CD14-positive monocyte (primary cell): ENCODE measurements at regions not wholly inside any gene's neighbourhood (a gene's known extent, or its start where the extent isn't known, plus 50 kb on each side); places are given as distances from the start of the nearest gene placed in this dataset.

Experiments used
- DNase-seq, 3 donors: peaks; one replicate each; pipeline ENCODE4 v3.0.0-alpha.2; 2011 to 2022
- H2AFZ ChIP-seq: 2 replicates; pipeline ENCODE4 v1.6.0; 2012; ENCODE audit warnings: mild to moderate bottlenecking, low read depth, low read length, inconsistent platforms; ENCODE audit not compliant: insufficient read depth, poor library complexity, severe bottlenecking
- H3K27ac ChIP-seq, 2 donors: 1 replicate in 1 of 2; 2 replicates in 1 of 2; pipeline ENCODE4 v1.5.1; 2012 to 2013; ENCODE audit warnings: low read length in 2 of 2, control low read depth in 1 of 2, inconsistent platforms in 1 of 2, low read depth in 1 of 2, mild to moderate bottlenecking in 1 of 2
- H3K27me3 ChIP-seq, 2 donors: one replicate each; pipeline versions ENCODE4 v1.6.0 to v1.6.1; 2011 to 2013; ENCODE audit warnings: low read length in 2 of 2; ENCODE audit not compliant: control insufficient read depth in 2 of 2, insufficient read depth in 2 of 2
- H3K36me3 ChIP-seq, 2 donors: replicated peaks in 1 of 2; 1 replicate in 1 of 2; 2 replicates in 1 of 2; pipeline versions ENCODE4 v1.5.1 to v1.6.1; 2012 to 2013; ENCODE audit warnings: low read length in 2 of 2, control low read depth in 1 of 2, inconsistent platforms in 1 of 2, mild to moderate bottlenecking in 1 of 2; ENCODE audit not compliant: insufficient read depth in 2 of 2, control insufficient read depth in 1 of 2
- H3K4me1 ChIP-seq, 2 donors: 1 replicate in 1 of 2; 2 replicates in 1 of 2; pipeline versions ENCODE4 v1.5.1 to v1.6.1; 2012 to 2013; ENCODE audit warnings: low read length in 2 of 2, control low read depth in 1 of 2, inconsistent platforms in 1 of 2, mild to moderate bottlenecking in 1 of 2, moderate library complexity in 1 of 2; ENCODE audit not compliant: insufficient read depth in 2 of 2, control insufficient read depth in 1 of 2
- H3K4me2 ChIP-seq: replicated peaks from 2 replicates; pipeline ENCODE3; 2012; ENCODE audit warnings: low read length, moderate library complexity, mild to moderate bottlenecking; ENCODE audit not compliant: poor library complexity, severe bottlenecking; ENCODE audit errors: extremely low read depth
- H3K4me3 ChIP-seq, 3 experiments: fragments of 200-600 bp in 1 of 3; sonication (generic) in 1 of 3; replicated peaks in 1 of 3; 1 replicate in 2 of 3; 2 replicates in 1 of 3; pipeline ENCODE4 v1.5.1; 2011 to 2013; ENCODE audit warnings: low read length in 3 of 3, mild to moderate bottlenecking in 3 of 3, control low read depth in 2 of 3, low read depth in 2 of 3, inconsistent platforms in 1 of 3, moderate library complexity in 1 of 3
- H3K79me2 ChIP-seq: 2 replicates; pipeline ENCODE4 v1.6.0; 2012; ENCODE audit warnings: mild to moderate bottlenecking, control low read depth, inconsistent platforms, low read length, moderate library complexity; ENCODE audit not compliant: insufficient read depth
- H3K9ac ChIP-seq: 2 replicates; pipeline ENCODE4 v1.6.0; 2017; ENCODE audit warnings: low read length, mild to moderate bottlenecking; ENCODE audit not compliant: insufficient read depth, poor library complexity, severe bottlenecking
- H3K9me3 ChIP-seq, 2 donors: replicated peaks in 1 of 2; 1 replicate in 1 of 2; 2 replicates in 1 of 2; pipeline versions ENCODE4 v1.5.1 to v1.6.1; 2012 to 2013; ENCODE audit warnings: low read length in 2 of 2, control low read depth in 1 of 2; ENCODE audit not compliant: control insufficient read depth in 1 of 2, insufficient read depth in 1 of 2
- H4K20me1 ChIP-seq: 2 replicates; pipeline ENCODE4 v1.6.0; 2012; ENCODE audit warnings: mild to moderate bottlenecking, low read length, control low read depth, moderate library complexity; ENCODE audit not compliant: insufficient read depth
- H3K27ac Mint-ChIP-seq, 7 donors: one replicate each; pipeline ENCODE4 v1.8.0; 2020; ENCODE audit warnings: mild to moderate bottlenecking in 7 of 7, mixed read lengths in 7 of 7, moderate library complexity in 6 of 7, inconsistent platforms in 2 of 7
- H3K27me3 Mint-ChIP-seq, 3 donors: one replicate each; pipeline ENCODE4 v1.8.0; 2021 to 2022; ENCODE audit warnings: low read depth in 3 of 3, mild to moderate bottlenecking in 3 of 3, mixed read lengths in 3 of 3, moderate library complexity in 3 of 3, inconsistent platforms in 1 of 3
- H3K36me3 Mint-ChIP-seq, 2 donors: one replicate each; pipeline ENCODE4 v1.8.0; 2020; ENCODE audit warnings: mixed read lengths in 2 of 2, inconsistent platforms in 1 of 2, mild to moderate bottlenecking in 1 of 2
- H3K4me1 Mint-ChIP-seq: one replicate; pipeline ENCODE4 v1.8.0; 2020; ENCODE audit warnings: mild to moderate bottlenecking, mixed read lengths
- H3K4me3 Mint-ChIP-seq, 2 donors: one replicate each; pipeline ENCODE4 v1.8.0; 2020; ENCODE audit warnings: mild to moderate bottlenecking in 2 of 2, mixed read lengths in 2 of 2, moderate library complexity in 1 of 2
- H3K9me3 Mint-ChIP-seq, 7 donors: one replicate each; pipeline ENCODE4 v1.8.0; 2020 to 2022; ENCODE audit warnings: mixed read lengths in 7 of 7, mild to moderate bottlenecking in 6 of 7, moderate library complexity in 6 of 7, inconsistent platforms in 2 of 7
- CTCF ChIP-seq: fragments of 200-600 bp; IDR thresholded peaks from one replicate; pipeline ENCODE4 v1.8.0; 2022; ENCODE audit warnings: antibody characterized with exemption, mild to moderate bottlenecking
- whole genome bisulfite sequencing: methylation state at CpG from one replicate; pipeline ENCODE4 v1.1.5; 2013; ENCODE audit warnings: missing lambda C conversion rate; ENCODE audit not compliant: insufficient coverage; 5-methylcytosine and 5-hydroxymethylcytosine counted together
- intact Hi-C, 2 donors: fragments of 100-400 bp; cut with micrococcal nuclease; formaldehyde crosslinking; loops; one replicate each; pipeline versions ENCODE4 v1.15.0 to v1.15.1; 2023

GRCh38 chr16:63613701-63614100, 1508.2 kb downstream of the CDH11 start:
- Histone ChIP-seq H4K20me1 (no peaks in the 10 kb centered on the region), H3K27ac (no peak overlapping the region), H3K4me1 (no peaks in the 10 kb centered on the region), H3K9me3 (peaks cover 0 to 9% of the 10 kb centered on the region in 2 donors), H3K4me3 (no peak overlapping the region), H3K27me3 (no peaks in the 10 kb centered on the region), H3K79me2 (no peaks in the 10 kb centered on the region), H3K4me2 (no peak overlapping the region), H3K36me3 (no peaks in the 10 kb centered on the region), H3K9ac (no peak overlapping the region), H2AFZ (no peak overlapping the region)
- no peak overlapping the region for H3K27ac Mint-ChIP-seq
- no peak for TF ChIP-seq CTCF
- peaks cover 6% of the 10 kb centered on the region in 3 donors for H3K27me3 Mint-ChIP-seq
- H3K9me3 Mint-ChIP-seq: peaks cover 0 to 14% (median 6%) of the 10 kb centered on the region in 7 donors
- H3K4me3 Mint-ChIP-seq: no peak overlapping the region
- intact Hi-C loops: no loop called here
- WGBS: no CpG with 5 or more reads among the region's 1 CpG
- no peak for DNase-seq
- no peaks in the 10 kb centered on the region for H3K36me3 Mint-ChIP-seq
- no peaks in the 10 kb centered on the region for H3K4me1 Mint-ChIP-seq

GRCh38 chr16:63612462-63613227, 1509.2 kb downstream of the CDH11 start:
- H3K27me3 ChIP-seq: no peaks in the 10 kb centered on the region

More at GRCh38 chr16:63612462-63613227, 1509.2 kb downstream of the CDH11 start:
- intact Hi-C loops: no loop called here
- no peak overlapping the region for H3K4me3 ChIP-seq
- no peaks in the 10 kb centered on the region for H4K20me1 ChIP-seq
- no peaks in the 10 kb centered on the region for H3K79me2 ChIP-seq
- no CpG with 5 or more reads among the region's 4 CpGs for WGBS
- no peak overlapping the region for H3K9ac ChIP-seq
- H3K4me2 ChIP-seq: no peak overlapping the region
- no peaks in the 10 kb centered on the region for H3K36me3 Mint-ChIP-seq
- no peak overlapping the region for H3K27ac Mint-ChIP-seq
- H3K4me1 ChIP-seq: no peaks in the 10 kb centered on the region
- no peak overlapping the region for H2AFZ ChIP-seq
- no peak overlapping the region for H3K27ac ChIP-seq
- peaks cover 3 to 6% (median 4%) of the 10 kb centered on the region in 3 donors for H3K27me3 Mint-ChIP-seq
- no peak overlapping the region for H3K4me3 Mint-ChIP-seq
- no peak for TF ChIP-seq CTCF
- no peaks in the 10 kb centered on the region for H3K36me3 ChIP-seq
- no peaks in the 10 kb centered on the region for H3K4me1 Mint-ChIP-seq
- H3K9me3 Mint-ChIP-seq: peaks cover 0 to 12% (median 2%) of the 10 kb centered on the region in 7 donors
- DNase-seq: no peak
- H3K9me3 ChIP-seq: peaks cover 0 to 5% of the 10 kb centered on the region in 2 donors
